ENCODE measurements at regions not wholly inside any gene's neighbourhood (a gene's known extent, or its start where the extent isn't known, plus 50 kb on each side); places are given as distances from the start of the nearest gene placed in this dataset.
"Not testable (repeated sequence)": the region's sequence is repeated elsewhere in the genome, so short reads cannot be mapped to it uniquely, and the experiment has no call there.

GRCh38 chr6:60767791-60768499, 1518.1 kb downstream of the KHDRBS2 start:
- H3K79me2 ChIP-seq (ENCODE audit: control insufficient read depth in 1 of 2, insufficient read depth in 2 of 2, low read length in 2 of 2); H3K18ac ChIP-seq (ENCODE audit: extremely low read depth, low read length); H2AK5ac ChIP-seq (ENCODE audit: low read depth, low read length); H3K4me2 ChIP-seq (ENCODE audit: insufficient read depth in 1 of 2, low read depth in 2 of 2, low read length in 2 of 2); CTCF ChIA-PET (ENCODE audit: partially characterized antibody); DNase-seq (ENCODE audit: low read depth in 1 of 2, low spot score in 2 of 2); H2AFZ ChIP-seq (ENCODE audit: low read length); H3K56ac ChIP-seq (replicated peaks; ENCODE audit: insufficient read length, low read depth, low read length); H2BK120ac ChIP-seq (replicated peaks; ENCODE audit: low read depth, low read length); H3K9me3 ChIP-seq (ENCODE audit: insufficient read depth in 2 of 2, low read depth in 1 of 2, low read length in 1 of 2); H2BK12ac ChIP-seq (ENCODE audit: low read depth, low read length); POLR2A ChIA-PET (ENCODE audit: partially characterized antibody); H3K4ac ChIP-seq (replicated peaks; ENCODE audit: insufficient read length, low read depth, low read length); H4K5ac ChIP-seq (ENCODE audit: insufficient read length, low read depth, low read length); H4K8ac ChIP-seq (ENCODE audit: extremely low read depth, insufficient read depth, low read length); H3K27me3 ChIP-seq (replicated peaks in 1 of 4; ENCODE audit: control insufficient read depth in 3 of 4, extremely low read depth in 1 of 4, insufficient read depth in 3 of 4, low read length in 3 of 4); H3K9ac ChIP-seq (replicated peaks in 1 of 4; ENCODE audit: extremely low read depth in 1 of 4, low read depth in 3 of 4, low read length in 3 of 4); H2BK5ac ChIP-seq (ENCODE audit: low read depth, low read length); H3K4me3 ChIP-seq (ENCODE audit: extremely low read depth in 1 of 4, insufficient read depth in 2 of 4, low read depth in 3 of 4, low read length in 4 of 4); H2BK20ac ChIP-seq (ENCODE audit: low read length); FAIRE-seq; H3K23ac ChIP-seq (ENCODE audit: insufficient read length); H4K20me1 ChIP-seq (replicated peaks in 1 of 2; ENCODE audit: control insufficient read depth in 1 of 2, insufficient read depth in 2 of 2, low read length in 2 of 2); H3K4me1 ChIP-seq (replicated peaks in 1 of 4; ENCODE audit: control insufficient read depth in 3 of 4, insufficient read depth in 4 of 4, low read length in 3 of 4); H4K91ac ChIP-seq (replicated peaks; ENCODE audit: insufficient read length, low read length); H3K23me2 ChIP-seq (ENCODE audit: low read depth, low read length); H3K14ac ChIP-seq (ENCODE audit: insufficient read length); H3K27ac ChIP-seq (ENCODE audit: low read depth, low read length); H3K36me3 ChIP-seq (ENCODE audit: control insufficient read depth in 2 of 4, insufficient read depth in 4 of 4, low read length in 3 of 4); H2BK15ac ChIP-seq (ENCODE audit: low read length); H3K79me1 ChIP-seq (ENCODE audit: low read depth, low read length): not testable (repeated sequence)
- WGBS, 2 experiments (ENCODE audit: extremely low coverage in 1 of 2, insufficient coverage in 1 of 2, insufficient read length in 1 of 2, insufficient replicate concordance in 2 of 2, low coverage in 1 of 2, low lambda C conversion rate in 2 of 2, missing lambda C conversion rate in 1 of 2) = 93% methylated on average over 4 of the region's 4 CpGs; no CpG with 5 or more reads in 1 of the 2 experiments

- POLR2A ChIA-PET (ENCODE audit: partially characterized antibody); H3K4me3 ChIP-seq (ENCODE audit: extremely low read depth in 1 of 4, insufficient read depth in 2 of 4, low read depth in 3 of 4, low read length in 4 of 4); CTCF ChIA-PET (ENCODE audit: partially characterized antibody); H2BK120ac ChIP-seq (replicated peaks; ENCODE audit: low read depth, low read length); FAIRE-seq; H2AK5ac ChIP-seq (ENCODE audit: low read depth, low read length); H2BK15ac ChIP-seq (ENCODE audit: low read length); H3K27ac ChIP-seq (ENCODE audit: low read depth, low read length); H4K5ac ChIP-seq (ENCODE audit: insufficient read length, low read depth, low read length); H3K23ac ChIP-seq (ENCODE audit: insufficient read length); DNase-seq (ENCODE audit: low read depth in 1 of 2, low spot score in 2 of 2); H2BK20ac ChIP-seq (ENCODE audit: low read length); H3K14ac ChIP-seq (ENCODE audit: insufficient read length); H3K23me2 ChIP-seq (ENCODE audit: low read depth, low read length); H3K36me3 ChIP-seq (ENCODE audit: control insufficient read depth in 2 of 4, insufficient read depth in 4 of 4, low read length in 3 of 4); H3K9me3 ChIP-seq (ENCODE audit: insufficient read depth in 2 of 2, low read depth in 1 of 2, low read length in 1 of 2); H3K56ac ChIP-seq (replicated peaks; ENCODE audit: insufficient read length, low read depth, low read length); H3K79me2 ChIP-seq (ENCODE audit: control insufficient read depth in 1 of 2, insufficient read depth in 2 of 2, low read length in 2 of 2); H3K9ac ChIP-seq (replicated peaks in 1 of 4; ENCODE audit: extremely low read depth in 1 of 4, low read depth in 3 of 4, low read length in 3 of 4); H4K20me1 ChIP-seq (replicated peaks in 1 of 2; ENCODE audit: control insufficient read depth in 1 of 2, insufficient read depth in 2 of 2, low read length in 2 of 2); H2BK5ac ChIP-seq (ENCODE audit: low read depth, low read length); H3K4me1 ChIP-seq (replicated peaks in 1 of 4; ENCODE audit: control insufficient read depth in 3 of 4, insufficient read depth in 4 of 4, low read length in 3 of 4); H4K8ac ChIP-seq (ENCODE audit: extremely low read depth, insufficient read depth, low read length); H2BK12ac ChIP-seq (ENCODE audit: low read depth, low read length); H3K18ac ChIP-seq (ENCODE audit: extremely low read depth, low read length); H4K91ac ChIP-seq (replicated peaks; ENCODE audit: insufficient read length, low read length); H3K27me3 ChIP-seq (replicated peaks in 1 of 4; ENCODE audit: control insufficient read depth in 3 of 4, extremely low read depth in 1 of 4, insufficient read depth in 3 of 4, low read length in 3 of 4); H3K4ac ChIP-seq (replicated peaks; ENCODE audit: insufficient read length, low read depth, low read length); H2AFZ ChIP-seq (ENCODE audit: low read length); H3K79me1 ChIP-seq (ENCODE audit: low read depth, low read length); H3K4me2 ChIP-seq (ENCODE audit: insufficient read depth in 1 of 2, low read depth in 2 of 2, low read length in 2 of 2): not testable (repeated sequence)
These were observed 1520.7 kb downstream of the KHDRBS2 start for GRCh38 chr6:60765331-60765730.

All from H1 (cell line).